ENCODE measurements at regions not wholly inside any gene's neighbourhood (a gene's known extent, or its start where the extent isn't known, plus 50 kb on each side); places are given as distances from the start of the nearest gene placed in this dataset.

- peak; percentile 66 for DNase-seq
Observed at GRCh38 chr2:129117434-129117833, 798.8 kb upstream of the HS6ST1 start.

GRCh38 chr2:129118296-129118695 is 799.6 kb upstream of the HS6ST1 start:
- no peak for DNase-seq

GRCh38 chr2:129129087-129129486 is 810.4 kb upstream of the HS6ST1 start:
- no peak for DNase-seq

- DNase-seq: no peak
Observed at GRCh38 chr2:129133692-129134641, 815.3 kb upstream of the HS6ST1 start.

GRCh38 chr2:129135017-129135416 is 816.3 kb upstream of the HS6ST1 start:
- DNase-seq: no peak

GRCh38 chr2:129139380-129139779 is 820.7 kb upstream of the HS6ST1 start:
- DNase-seq: no peak

- no peak for DNase-seq
Observed at GRCh38 chr2:129142465-129142864, 823.8 kb upstream of the HS6ST1 start.

- DNase-seq: no peak
Observed at GRCh38 chr2:129144082-129144791, 825.6 kb upstream of the HS6ST1 start.

- no peak for DNase-seq
Observed at GRCh38 chr2:129152514-129152913, 827.0 kb upstream of the RAB6C start.

GRCh38 chr2:129160879-129161278 is 818.6 kb upstream of the RAB6C start:
- no peak for DNase-seq

- DNase-seq: no peak
Observed at GRCh38 chr2:129164220-129164949, 815.1 kb upstream of the RAB6C start.

- peak; percentile 48 for DNase-seq
Observed at GRCh38 chr2:129165006-129165405, 814.5 kb upstream of the RAB6C start.

- DNase-seq: no peak
Observed at GRCh38 chr2:129167456-129167855, 812.0 kb upstream of the RAB6C start.

- no peak for DNase-seq
Observed at GRCh38 chr2:129170570-129170969, 808.9 kb upstream of the RAB6C start.

GRCh38 chr2:129174143-129174542 is 805.3 kb upstream of the RAB6C start:
- DNase-seq: no peak

GRCh38 chr2:129175051-129175450 is 804.4 kb upstream of the RAB6C start:
- DNase-seq: no peak

- no peak for DNase-seq
Observed at GRCh38 chr2:129176375-129176774, 803.1 kb upstream of the RAB6C start.

GRCh38 chr2:129178356-129178755 is 801.1 kb upstream of the RAB6C start:
- DNase-seq: no peak

- no peak for DNase-seq
Observed at GRCh38 chr2:129179199-129179598, 800.3 kb upstream of the RAB6C start.

- DNase-seq: no peak
Observed at GRCh38 chr2:129180124-129180716, 799.2 kb upstream of the RAB6C start.

GRCh38 chr2:129181433-129181832 is 798.0 kb upstream of the RAB6C start:
- DNase-seq: no peak

- no peak for DNase-seq
Observed at GRCh38 chr2:129181963-129182362, 797.5 kb upstream of the RAB6C start.
